BE2C (cell line): ENCODE measurements at regions not wholly inside any gene's neighbourhood (a gene's known extent, or its start where the extent isn't known, plus 50 kb on each side); places are given as distances from the start of the nearest gene placed in this dataset.

Source experiments
- DNase-seq: peaks from one replicate; pipeline ENCODE4 v3.0.0-alpha.2; 2020
- H3K27me3 ChIP-seq: fragments of 250-450 bp; sonication (Bioruptor Pico); 2 replicates; pipeline ENCODE4 v1.5.1; 2020; ENCODE audit warnings: mild to moderate bottlenecking
- H3K36me3 ChIP-seq: fragments of 250-450 bp; sonication (Bioruptor Pico); 2 replicates; pipeline ENCODE4 v1.5.1; 2020; ENCODE audit warnings: mild to moderate bottlenecking
- H3K4me1 ChIP-seq: fragments of 250-450 bp; sonication (Bioruptor Pico); 2 replicates; pipeline ENCODE4 v1.5.1; 2020
- H3K4me3 ChIP-seq: 2 replicates; pipeline ENCODE4 v1.5.1; 2011; ENCODE audit warnings: low read depth, low read length
- H3K9me3 ChIP-seq: fragments of 250-450 bp; sonication (Bioruptor Pico); 2 replicates; pipeline ENCODE4 v1.5.1; 2020
- CTCF ChIP-seq: IDR thresholded peaks from 2 replicates; pipeline ENCODE4 v1.5.1; 2012; ENCODE audit warnings: mild to moderate bottlenecking, low read depth, low read length

GRCh38 chr17:71379512-71379911 is 741.3 kb upstream of the SOX9 start:
- DNase-seq = no peak
- H3K27me3 ChIP-seq = no peaks in the 10 kb centered on the region
- no peak for TF ChIP-seq CTCF
- no peaks in the 10 kb centered on the region for H3K9me3 ChIP-seq
- H3K4me3 ChIP-seq = no peak overlapping the region
- H3K36me3 ChIP-seq = no peaks in the 10 kb centered on the region
- H3K4me1 ChIP-seq = peaks cover 7% of the 10 kb centered on the region

GRCh38 chr17:71380535-71380934 is 740.3 kb upstream of the SOX9 start:
- H3K9me3 ChIP-seq = no peaks in the 10 kb centered on the region
- peaks cover 7% of the 10 kb centered on the region for H3K4me1 ChIP-seq
- TF ChIP-seq CTCF = no peak
- no peaks in the 10 kb centered on the region for H3K27me3 ChIP-seq
- no peak overlapping the region for H3K4me3 ChIP-seq
- no peaks in the 10 kb centered on the region for H3K36me3 ChIP-seq
- DNase-seq = no peak

GRCh38 chr17:71380936-71381335 is 739.9 kb upstream of the SOX9 start:
- Histone ChIP-seq H3K4me3 (no peak overlapping the region), H3K4me1 (peaks cover 7% of the 10 kb centered on the region), H3K27me3 (no peaks in the 10 kb centered on the region), H3K9me3 (no peaks in the 10 kb centered on the region), H3K36me3 (no peaks in the 10 kb centered on the region)
- TF ChIP-seq CTCF = no peak
- no peak for DNase-seq

GRCh38 chr17:71383091-71383490 is 737.7 kb upstream of the SOX9 start:
- Histone ChIP-seq H3K27me3 (no peaks in the 10 kb centered on the region), H3K36me3 (no peaks in the 10 kb centered on the region), H3K9me3 (no peaks in the 10 kb centered on the region), H3K4me3 (no peak overlapping the region), H3K4me1 (peaks cover 7% of the 10 kb centered on the region)
- no peak for TF ChIP-seq CTCF
- DNase-seq = no peak

- Histone ChIP-seq H3K36me3 (no peaks in the 10 kb centered on the region), H3K27me3 (no peaks in the 10 kb centered on the region), H3K9me3 (no peaks in the 10 kb centered on the region), H3K4me1 (peaks cover 4% of the 10 kb centered on the region; the same call in 1 of the 2 replicates), H3K4me3 (no peak overlapping the region)
- DNase-seq = no peak
- no peak for TF ChIP-seq CTCF
Observed at GRCh38 chr17:71387456-71387855, 733.4 kb upstream of the SOX9 start.

GRCh38 chr17:71392715-71393567 is 727.9 kb upstream of the SOX9 start:
- H3K9me3 ChIP-seq = no peaks in the 10 kb centered on the region
- no peaks in the 10 kb centered on the region for H3K4me1 ChIP-seq
- DNase-seq = no peak
- no peak overlapping the region for H3K4me3 ChIP-seq
- no peak for TF ChIP-seq CTCF
- no peaks in the 10 kb centered on the region for H3K36me3 ChIP-seq
- no peaks in the 10 kb centered on the region for H3K27me3 ChIP-seq
